Retinal pigment epithelial cell (primary cell): ENCODE measurements at regions not wholly inside any gene's neighbourhood (a gene's known extent, or its start where the extent isn't known, plus 50 kb on each side); places are given as distances from the start of the nearest gene placed in this dataset.

Experiments used
- DNase-seq: peaks from one replicate; pipeline ENCODE4 v3.0.0-alpha.2; 2010; ENCODE audit warnings: low read depth
- H3K4me3 ChIP-seq: 2 replicates; pipeline ENCODE4 v1.5.1; 2011; ENCODE audit warnings: mild to moderate bottlenecking, low read length, control low read depth, moderate library complexity
- TF ChIP-seq, protein P1 (sequence below): conservative IDR thresholded peaks from 2 replicates; pipeline ENCODE4 v1.5.1; 2011; ENCODE audit warnings: low read depth, low read length, control low read depth, inconsistent platforms

DNA sequence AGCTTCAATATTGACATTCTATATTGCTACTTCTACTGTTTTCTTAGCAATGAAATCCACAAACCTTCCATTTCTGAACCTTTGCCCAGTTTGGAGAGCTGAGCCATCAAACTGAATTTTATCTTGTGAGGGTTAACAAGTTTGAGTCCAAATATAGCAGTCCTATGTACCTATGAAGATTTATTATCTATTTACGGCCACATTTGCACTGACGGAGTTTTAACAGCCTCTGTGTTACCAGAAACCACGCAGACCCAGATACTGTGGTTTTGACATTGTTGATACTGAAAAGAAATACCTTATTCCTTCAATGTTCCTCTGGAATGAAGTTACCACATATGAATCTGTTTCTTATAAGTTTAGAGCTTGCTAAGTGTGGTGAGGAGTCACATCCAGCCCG is 172.6 kb downstream of the FGFR2 start:
- H3K4me3 ChIP-seq, result no peak overlapping the region
- DNase-seq, result no peak
- TF ChIP-seq, protein P1, sequence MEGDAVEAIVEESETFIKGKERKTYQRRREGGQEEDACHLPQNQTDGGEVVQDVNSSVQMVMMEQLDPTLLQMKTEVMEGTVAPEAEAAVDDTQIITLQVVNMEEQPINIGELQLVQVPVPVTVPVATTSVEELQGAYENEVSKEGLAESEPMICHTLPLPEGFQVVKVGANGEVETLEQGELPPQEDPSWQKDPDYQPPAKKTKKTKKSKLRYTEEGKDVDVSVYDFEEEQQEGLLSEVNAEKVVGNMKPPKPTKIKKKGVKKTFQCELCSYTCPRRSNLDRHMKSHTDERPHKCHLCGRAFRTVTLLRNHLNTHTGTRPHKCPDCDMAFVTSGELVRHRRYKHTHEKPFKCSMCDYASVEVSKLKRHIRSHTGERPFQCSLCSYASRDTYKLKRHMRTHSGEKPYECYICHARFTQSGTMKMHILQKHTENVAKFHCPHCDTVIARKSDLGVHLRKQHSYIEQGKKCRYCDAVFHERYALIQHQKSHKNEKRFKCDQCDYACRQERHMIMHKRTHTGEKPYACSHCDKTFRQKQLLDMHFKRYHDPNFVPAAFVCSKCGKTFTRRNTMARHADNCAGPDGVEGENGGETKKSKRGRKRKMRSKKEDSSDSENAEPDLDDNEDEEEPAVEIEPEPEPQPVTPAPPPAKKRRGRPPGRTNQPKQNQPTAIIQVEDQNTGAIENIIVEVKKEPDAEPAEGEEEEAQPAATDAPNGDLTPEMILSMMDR, result no peak

DNA sequence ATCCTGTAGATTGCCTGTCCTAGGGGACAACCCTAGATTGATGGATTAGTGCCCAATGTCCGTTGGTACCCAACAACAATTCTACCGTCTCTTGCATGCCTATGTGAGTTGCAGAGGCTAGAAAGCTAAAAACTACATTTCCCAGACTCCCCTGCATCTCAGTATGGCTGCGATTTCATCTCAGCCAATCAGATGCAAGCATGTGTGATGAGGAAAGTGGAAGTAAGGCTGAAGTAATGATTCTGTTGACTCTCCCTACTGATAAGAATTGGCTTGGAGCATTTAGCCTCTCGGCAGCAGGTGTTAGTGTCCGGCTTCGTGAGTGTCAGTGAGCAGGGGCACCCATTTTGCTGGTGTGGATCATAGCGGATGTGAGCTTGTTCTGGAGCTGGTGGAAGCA is 171.9 kb downstream of the FGFR2 start:
- H3K4me3 ChIP-seq, result no peak overlapping the region
- no peak for DNase-seq
- TF ChIP-seq, protein P1, result no peak
